ENCODE measurements at regions not wholly inside any gene's neighbourhood (a gene's known extent, or its start where the extent isn't known, plus 50 kb on each side); places are given as distances from the start of the nearest gene placed in this dataset.

- Histone ChIP-seq H3K27me3 (replicated peaks; ENCODE audit: control insufficient read depth, insufficient read depth, low read length) (no peaks in the 10 kb centered on the region), H3K4me3 (ENCODE audit: low read depth, low read length) (peak overlapping the region; percentile 46), H3K36me3 (ENCODE audit: control insufficient read depth, insufficient read depth, low read length) (no peaks in the 10 kb centered on the region), H3K9me3 (no peaks in the 10 kb centered on the region), H3K4me1 (peaks cover 8% of the 10 kb centered on the region)
- H3K36me3 Mint-ChIP-seq (ENCODE audit: insufficient read depth, unreplicated experiment) = no peaks in the 10 kb centered on the region
- no peak for TF ChIP-seq CTCF (IDR thresholded peaks at IDR 0.05; ENCODE audit: insufficient read depth in 1 of 2, low read depth in 1 of 2, low read length in 1 of 2, severe bottlenecking in 1 of 2, unreplicated experiment in 1 of 2)
- ChIA-PET POLR2A (interaction anchor here (0.5 to 7.3 kb wide), 10 partner anchors 11 to 873 kb away, joined by 3 to 182 read pairs (median 49); a partner anchor contains a TSS), CTCF (interaction anchor here (1.1 to 1.7 kb wide), 3 partner anchors 16 to 75 kb away, joined by 3 to 16 read pairs (median 8); a partner anchor contains a TSS)
- H3K27me3 Mint-ChIP-seq (ENCODE audit: insufficient read depth, unreplicated experiment) = no peaks in the 10 kb centered on the region
- no peak for DNase-seq
- no peaks in the 10 kb centered on the region for H3K9me3 Mint-ChIP-seq (ENCODE audit: unreplicated experiment)
- no TSS peak for BruUV-seq (replicated peaks)
- H3K4me3 Mint-ChIP-seq (ENCODE audit: unreplicated experiment) = no peak overlapping the region
- H3K4me1 Mint-ChIP-seq (ENCODE audit: low read depth, unreplicated experiment) = peaks cover 6% of the 10 kb centered on the region
- intact Hi-C loops (cut with micrococcal nuclease; ENCODE audit: unreplicated experiment) = loop anchor here (5.0 to 10.0 kb wide), 6 partner anchors 77 to 1561 kb away; a partner anchor contains a TSS
- no peak overlapping the region for H3K27ac Mint-ChIP-seq (ENCODE audit: unreplicated experiment)
Measured at GRCh38 chr6:26273673-26274588, 91.1 kb upstream of the BTN3A2 start.

- no peak for TF ChIP-seq CTCF (IDR thresholded peaks at IDR 0.05; ENCODE audit: insufficient read depth in 1 of 2, low read depth in 1 of 2, low read length in 1 of 2, severe bottlenecking in 1 of 2, unreplicated experiment in 1 of 2)
- no peak for DNase-seq
- Mint-ChIP-seq H3K4me1 (ENCODE audit: low read depth, unreplicated experiment) (no peaks in the 10 kb centered on the region), H3K27me3 (ENCODE audit: insufficient read depth, unreplicated experiment) (no peaks in the 10 kb centered on the region), H3K27ac (ENCODE audit: unreplicated experiment) (no peak overlapping the region), H3K36me3 (ENCODE audit: insufficient read depth, unreplicated experiment) (no peaks in the 10 kb centered on the region), H3K4me3 (ENCODE audit: unreplicated experiment) (no peak overlapping the region), H3K9me3 (ENCODE audit: unreplicated experiment) (no peaks in the 10 kb centered on the region)
- no TSS peak for BruUV-seq (replicated peaks)
- no peak overlapping the region for H3K4me3 ChIP-seq (ENCODE audit: low read depth, low read length)
- POLR2A ChIA-PET = interaction anchor here (4.6 to 7.3 kb wide), 2 partner anchors 9 to 59 kb away, joined by 69 to 182 read pairs; a partner anchor contains a TSS
- CTCF ChIA-PET = no interaction called here
- no peaks in the 10 kb centered on the region for H3K36me3 ChIP-seq (ENCODE audit: control insufficient read depth, insufficient read depth, low read length)
- H3K4me1 ChIP-seq = no peaks in the 10 kb centered on the region
- H3K27me3 ChIP-seq (replicated peaks; ENCODE audit: control insufficient read depth, insufficient read depth, low read length) = no peaks in the 10 kb centered on the region
- intact Hi-C loops (cut with micrococcal nuclease; ENCODE audit: unreplicated experiment) = loop anchor here (10.0 kb wide), 2 partner anchors 151 to 1559 kb away; a partner anchor contains a TSS
- no peaks in the 10 kb centered on the region for H3K9me3 ChIP-seq
Measured at GRCh38 chr6:26275663-26276062, 89.3 kb upstream of the BTN3A2 start.

GRCh38 chr6:26276841-26277648 is 88.0 kb upstream of the BTN3A2 start:
- Mint-ChIP-seq H3K4me1 (ENCODE audit: low read depth, unreplicated experiment) (peaks cover 2% of the 10 kb centered on the region), H3K4me3 (ENCODE audit: unreplicated experiment) (no peak overlapping the region), H3K27ac (ENCODE audit: unreplicated experiment) (no peak overlapping the region), H3K36me3 (ENCODE audit: insufficient read depth, unreplicated experiment) (peaks cover 2% of the 10 kb centered on the region), H3K9me3 (ENCODE audit: unreplicated experiment) (no peaks in the 10 kb centered on the region), H3K27me3 (ENCODE audit: insufficient read depth, unreplicated experiment) (no peaks in the 10 kb centered on the region)
- Histone ChIP-seq H3K4me1 (no peaks in the 10 kb centered on the region), H3K4me3 (ENCODE audit: low read depth, low read length) (no peak overlapping the region), H3K27me3 (replicated peaks; ENCODE audit: control insufficient read depth, insufficient read depth, low read length) (no peaks in the 10 kb centered on the region), H3K36me3 (ENCODE audit: control insufficient read depth, insufficient read depth, low read length) (no peaks in the 10 kb centered on the region), H3K9me3 (no peaks in the 10 kb centered on the region)
- intact Hi-C loops (cut with micrococcal nuclease; ENCODE audit: unreplicated experiment) = loop anchor here (10.0 kb wide), 2 partner anchors 152 to 1558 kb away; a partner anchor contains a TSS
- TF ChIP-seq CTCF (IDR thresholded peaks at IDR 0.05; ENCODE audit: insufficient read depth in 1 of 2, low read depth in 1 of 2, low read length in 1 of 2, severe bottlenecking in 1 of 2, unreplicated experiment in 1 of 2) = no peak
- CTCF ChIA-PET = no interaction called here
- BruUV-seq (replicated peaks) = no TSS peak
- DNase-seq = no peak
- POLR2A ChIA-PET = no interaction called here

Measured in Caco-2 (cell line).